ENCODE measurements at regions not wholly inside any gene's neighbourhood (a gene's known extent, or its start where the extent isn't known, plus 50 kb on each side); places are given as distances from the start of the nearest gene placed in this dataset.
A peak's percentile ranks its signal among the peaks of the same experiment; 100 is the strongest.

- Mint-ChIP-seq H3K4me3 (ENCODE audit: unreplicated experiment) (no peak overlapping the region), H3K27ac (ENCODE audit: unreplicated experiment) (peak overlapping the region; percentile 98), H3K27me3 (ENCODE audit: low read depth, unreplicated experiment) (peaks cover 7% of the 10 kb centered on the region), H3K4me1 (ENCODE audit: low read depth, unreplicated experiment) (peaks cover 8% of the 10 kb centered on the region), H3K9me3 (ENCODE audit: unreplicated experiment) (no peaks in the 10 kb centered on the region), H3K36me3 (ENCODE audit: low read depth, unreplicated experiment) (no peaks in the 10 kb centered on the region)
- no peak for TF ChIP-seq CTCF (IDR thresholded peaks at IDR 0.05; ENCODE audit: insufficient read depth, low read depth, low read length)
- TF ChIP-seq EZH2 (IDR thresholded peaks at IDR 0.05; ENCODE audit: insufficient read depth, low read length), result no peak
- H4K20me1 ChIP-seq (ENCODE audit: insufficient read depth, low read length), result no peaks in the 10 kb centered on the region
- H2AFZ ChIP-seq (ENCODE audit: low read depth, low read length), result peak overlapping the region; percentile 86
- no peaks in the 10 kb centered on the region for H3K9me3 ChIP-seq (ENCODE audit: insufficient read depth, low read depth, low read length)
- H3K79me2 ChIP-seq (ENCODE audit: insufficient read depth, low read length), result no peaks in the 10 kb centered on the region
- peaks cover 10% of the 10 kb centered on the region for H3K4me1 ChIP-seq (ENCODE audit: insufficient read depth, low read length)
- peaks cover 22% of the 10 kb centered on the region for H3K27me3 ChIP-seq (ENCODE audit: insufficient read depth, low read length)
- H3K4me3 ChIP-seq (ENCODE audit: insufficient read depth, low read depth, low read length), result peak overlapping the region; percentile 71
- peak overlapping the region; percentile 99 for H3K4me2 ChIP-seq (ENCODE audit: low read length)
- no peak for FAIRE-seq
- peak overlapping the region; percentile 44 for H3K27ac ChIP-seq (ENCODE audit: low read depth, low read length)
- H3K36me3 ChIP-seq (ENCODE audit: insufficient read depth, low read length), result no peaks in the 10 kb centered on the region
- H3K9ac ChIP-seq (ENCODE audit: low read length), result peak overlapping the region; percentile 81
- DNase-seq (ENCODE audit: low read depth), result no peak
These were observed 133.0 kb upstream of the C11orf58 start for GRCh38 chr11:16605389-16605893.

- Mint-ChIP-seq H3K4me1 (ENCODE audit: low read depth, unreplicated experiment) (peaks cover 8% of the 10 kb centered on the region), H3K4me3 (ENCODE audit: unreplicated experiment) (peak overlapping the region; percentile 93), H3K36me3 (ENCODE audit: low read depth, unreplicated experiment) (no peaks in the 10 kb centered on the region), H3K27me3 (ENCODE audit: low read depth, unreplicated experiment) (peaks cover 1% of the 10 kb centered on the region), H3K27ac (ENCODE audit: unreplicated experiment) (peak overlapping the region; percentile 98), H3K9me3 (ENCODE audit: unreplicated experiment) (no peaks in the 10 kb centered on the region)
- Histone ChIP-seq H3K27ac (ENCODE audit: low read depth, low read length) (peak overlapping the region; percentile 44), H2AFZ (ENCODE audit: low read depth, low read length) (peak overlapping the region; percentile 86), H4K20me1 (ENCODE audit: insufficient read depth, low read length) (no peaks in the 10 kb centered on the region), H3K9me3 (ENCODE audit: insufficient read depth, low read depth, low read length) (no peaks in the 10 kb centered on the region), H3K27me3 (ENCODE audit: insufficient read depth, low read length) (peaks cover 16% of the 10 kb centered on the region), H3K36me3 (ENCODE audit: insufficient read depth, low read length) (no peaks in the 10 kb centered on the region), H3K79me2 (ENCODE audit: insufficient read depth, low read length) (no peaks in the 10 kb centered on the region), H3K9ac (ENCODE audit: low read length) (peak overlapping the region; percentile 81), H3K4me3 (ENCODE audit: insufficient read depth, low read depth, low read length) (peak overlapping the region; percentile 71), H3K4me2 (ENCODE audit: low read length) (peak overlapping the region; percentile 99), H3K4me1 (ENCODE audit: insufficient read depth, low read length) (peaks cover 10% of the 10 kb centered on the region)
- no peak for FAIRE-seq
- TF ChIP-seq EZH2 (IDR thresholded peaks at IDR 0.05; ENCODE audit: insufficient read depth, low read length) (peak; percentile 32), CTCF (IDR thresholded peaks at IDR 0.05; ENCODE audit: insufficient read depth, low read depth, low read length) (no peak)
- peak; percentile 26 for DNase-seq (ENCODE audit: low read depth)
These were observed 133.6 kb upstream of the C11orf58 start for GRCh38 chr11:16604794-16605388.

Measured in astrocyte (in vitro differentiated cells and primary cell).